ENCODE measurements at regions not wholly inside any gene's neighbourhood (a gene's known extent, or its start where the extent isn't known, plus 50 kb on each side); places are given as distances from the start of the nearest gene placed in this dataset.

DNA sequence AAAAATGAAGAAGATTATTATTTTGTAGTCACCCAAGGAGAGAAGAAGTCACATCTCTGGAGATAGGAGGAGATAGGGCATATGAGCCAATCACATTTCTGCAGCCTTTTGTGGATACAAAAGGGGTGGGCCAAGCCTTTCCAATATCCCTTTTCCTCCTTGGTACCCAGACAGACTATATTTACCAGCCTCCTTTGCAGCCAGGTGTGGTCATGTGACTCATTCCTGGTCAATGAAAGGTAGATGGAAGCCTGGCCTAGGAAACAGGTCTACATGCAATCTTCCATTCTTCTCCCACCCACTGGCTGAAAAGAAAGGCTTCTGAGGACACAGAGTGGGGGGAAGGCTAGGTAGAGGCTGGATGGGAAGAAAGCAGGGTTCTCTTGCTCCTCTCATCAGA lies 58.1 kb upstream of the ERG start:
- TF ChIP-seq, protein P1, sequence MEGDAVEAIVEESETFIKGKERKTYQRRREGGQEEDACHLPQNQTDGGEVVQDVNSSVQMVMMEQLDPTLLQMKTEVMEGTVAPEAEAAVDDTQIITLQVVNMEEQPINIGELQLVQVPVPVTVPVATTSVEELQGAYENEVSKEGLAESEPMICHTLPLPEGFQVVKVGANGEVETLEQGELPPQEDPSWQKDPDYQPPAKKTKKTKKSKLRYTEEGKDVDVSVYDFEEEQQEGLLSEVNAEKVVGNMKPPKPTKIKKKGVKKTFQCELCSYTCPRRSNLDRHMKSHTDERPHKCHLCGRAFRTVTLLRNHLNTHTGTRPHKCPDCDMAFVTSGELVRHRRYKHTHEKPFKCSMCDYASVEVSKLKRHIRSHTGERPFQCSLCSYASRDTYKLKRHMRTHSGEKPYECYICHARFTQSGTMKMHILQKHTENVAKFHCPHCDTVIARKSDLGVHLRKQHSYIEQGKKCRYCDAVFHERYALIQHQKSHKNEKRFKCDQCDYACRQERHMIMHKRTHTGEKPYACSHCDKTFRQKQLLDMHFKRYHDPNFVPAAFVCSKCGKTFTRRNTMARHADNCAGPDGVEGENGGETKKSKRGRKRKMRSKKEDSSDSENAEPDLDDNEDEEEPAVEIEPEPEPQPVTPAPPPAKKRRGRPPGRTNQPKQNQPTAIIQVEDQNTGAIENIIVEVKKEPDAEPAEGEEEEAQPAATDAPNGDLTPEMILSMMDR (IDR thresholded peaks at IDR 0.05; ENCODE audit: borderline replicate concordance, extremely low read depth, low read length, poor library complexity, severe bottlenecking): no peak
- no peak for TF ChIP-seq EZH2 (IDR thresholded peaks at IDR 0.05; ENCODE audit: borderline replicate concordance, low read depth, low read length, severe bottlenecking)

Data from DND-41 (cell line).